ENCODE measurements at regions not wholly inside any gene's neighbourhood (a gene's known extent, or its start where the extent isn't known, plus 50 kb on each side); places are given as distances from the start of the nearest gene placed in this dataset.

- H3K4me3 ChIP-seq (ENCODE audit: low read depth in 2 of 2, low read length in 1 of 2), result no peak overlapping the region
- POLR2A ChIA-PET, result no interaction called here
- H4K20me1 ChIP-seq (ENCODE audit: insufficient read depth), result no peaks in the 10 kb centered on the region
- no peak overlapping the region for H3K27ac ChIP-seq (ENCODE audit: low read depth in 2 of 2, low read length in 1 of 2)
- TF ChIP-seq PBX3 (IDR thresholded peaks at IDR 0.05), result no peak
- no peak for TF ChIP-seq MAX (IDR thresholded peaks at IDR 0.05; ENCODE audit: low read depth)
- TF ChIP-seq TAF1 (IDR thresholded peaks at IDR 0.05; ENCODE audit: borderline replicate concordance, low read depth, low read length), result no peak
- no peak for TF ChIP-seq RFX5 (IDR thresholded peaks at IDR 0.05; ENCODE audit: low read length)
- no peak for TF ChIP-seq JUND (IDR thresholded peaks at IDR 0.05)
- no peak for TF ChIP-seq USF2 (IDR thresholded peaks at IDR 0.05; ENCODE audit: borderline replicate concordance, low read depth, low read length)
- 71% methylated on average over 2 of the region's 2 CpGs for WGBS (ENCODE audit: low lambda C conversion rate)
- peaks cover 0 to 6% of the 10 kb centered on the region in 2 experiments; a peak in 2 of 4 replicates for H3K4me1 ChIP-seq (ENCODE audit: control insufficient read depth in 1 of 2, insufficient read depth in 2 of 2, low read depth in 1 of 2, low read length in 1 of 2)
- H2AFZ ChIP-seq (ENCODE audit: low read depth), result no peak overlapping the region
- no peak overlapping the region for H3K4me2 ChIP-seq
- no peak for DNase-seq
- no peaks in the 10 kb centered on the region for H3K36me3 ChIP-seq (replicated peaks in 1 of 2; ENCODE audit: control insufficient read depth in 1 of 2, insufficient read depth in 2 of 2, low read length in 1 of 2)
- peaks cover 9% of the 10 kb centered on the region; the same call in 1 of the 2 replicates for H3K79me2 ChIP-seq (ENCODE audit: insufficient read depth)
- no peaks in the 10 kb centered on the region for H3K27me3 ChIP-seq (ENCODE audit: insufficient read depth)
- no peaks in the 10 kb centered on the region for H3F3A ChIP-seq (replicated peaks; ENCODE audit: insufficient read depth)
- no peak overlapping the region for H3K9ac ChIP-seq
- no peaks in the 10 kb centered on the region for H3K9me3 ChIP-seq
- H3K9me2 ChIP-seq, result no peaks in the 10 kb centered on the region
- CTCF ChIA-PET, result no interaction called here
Observed at GRCh38 chr13:107387525-107387924, 819.6 kb upstream of the ARGLU1 start.

GRCh38 chr13:107379407-107380155, 811.6 kb upstream of the ARGLU1 start:
- TF ChIP-seq NRF1 (IDR thresholded peaks at IDR 0.05; ENCODE audit: low read depth, low read length), result no peak
- TF ChIP-seq EP300 (IDR thresholded peaks at IDR 0.05; ENCODE audit: borderline replicate concordance in 1 of 2, low read depth in 1 of 2, low read length in 1 of 2), result no peak
- no peak for TF ChIP-seq POLR2AphosphoS5 (IDR thresholded peaks at IDR 0.05; ENCODE audit: low read depth, low read length)
- TF ChIP-seq FOSL2 (IDR thresholded peaks at IDR 0.05; ENCODE audit: borderline replicate concordance, low read depth), result no peak
- no peak for TF ChIP-seq USF1 (IDR thresholded peaks at IDR 0.05; ENCODE audit: borderline replicate concordance, low read depth)
- no peak for TF ChIP-seq EZH2phosphoT487 (IDR thresholded peaks at IDR 0.05; ENCODE audit: borderline replicate concordance, low read depth)
- TF ChIP-seq TEAD4 (IDR thresholded peaks at IDR 0.05; ENCODE audit: borderline replicate concordance, insufficient read depth), result no peak
- TF ChIP-seq RCOR1 (IDR thresholded peaks at IDR 0.05; ENCODE audit: low read length), result no peak
- TF ChIP-seq GATA2 (CRISPR knock-in tag; IDR thresholded peaks at IDR 0.05), result no peak
- no peak for TF ChIP-seq TCF12 (IDR thresholded peaks at IDR 0.05)
- TF ChIP-seq USF2 (IDR thresholded peaks at IDR 0.05; ENCODE audit: borderline replicate concordance, low read depth, low read length), result no peak
- TF ChIP-seq MXI1 (IDR thresholded peaks at IDR 0.05; ENCODE audit: low read depth, low read length), result no peak
- TF ChIP-seq ELF1 (IDR thresholded peaks at IDR 0.05), result no peak
- TF ChIP-seq YY1 (IDR thresholded peaks at IDR 0.05; ENCODE audit: low read depth), result no peak
- no peak for TF ChIP-seq GABPA (IDR thresholded peaks at IDR 0.05; ENCODE audit: low read depth)
- no peaks in the 10 kb centered on the region for H3K27me3 ChIP-seq (ENCODE audit: insufficient read depth)
- no peak overlapping the region for H3K27ac ChIP-seq (ENCODE audit: low read depth in 2 of 2, low read length in 1 of 2)
- no peaks in the 10 kb centered on the region for H3K9me2 ChIP-seq
- H3K9me3 ChIP-seq, result no peaks in the 10 kb centered on the region
- H3F3A ChIP-seq (replicated peaks; ENCODE audit: insufficient read depth), result peaks cover 23% of the 10 kb centered on the region
- H3K36me3 ChIP-seq (replicated peaks in 1 of 2; ENCODE audit: control insufficient read depth in 1 of 2, insufficient read depth in 2 of 2, low read length in 1 of 2), result no peaks in the 10 kb centered on the region
- CTCF ChIA-PET, result interaction anchor here (0.6 to 2.0 kb wide), 4 partner anchors 12 to 776 kb away, joined by 3 to 5 read pairs (median 4); no protein-coding TSS in a partner anchor
- no peaks in the 10 kb centered on the region for H4K20me1 ChIP-seq (ENCODE audit: insufficient read depth)
- no peak overlapping the region for H3K4me2 ChIP-seq
- no peak overlapping the region for H3K4me3 ChIP-seq (ENCODE audit: low read depth in 2 of 2, low read length in 1 of 2)
- no peak for DNase-seq
- H3K9ac ChIP-seq, result no peak overlapping the region
- H3K4me1 ChIP-seq (ENCODE audit: control insufficient read depth in 1 of 2, insufficient read depth in 2 of 2, low read depth in 1 of 2, low read length in 1 of 2), result peaks cover 21 to 27% of the 10 kb centered on the region in 2 experiments
- 87% methylated on average over 7 of the region's 7 CpGs for WGBS (ENCODE audit: low lambda C conversion rate)
- peaks cover 9% of the 10 kb centered on the region; the same call in 1 of the 2 replicates for H3K79me2 ChIP-seq (ENCODE audit: insufficient read depth)
- POLR2A ChIA-PET, result no interaction called here
- no peak overlapping the region for H2AFZ ChIP-seq (ENCODE audit: low read depth)
